ENCODE measurements at regions not wholly inside any gene's neighbourhood (a gene's known extent, or its start where the extent isn't known, plus 50 kb on each side); places are given as distances from the start of the nearest gene placed in this dataset.

- no CpG with 5 or more reads among the region's 14 CpGs for WGBS (ENCODE audit: extremely low coverage, insufficient coverage, insufficient read length)
- Histone ChIP-seq H3K23ac (ENCODE audit: low read length) (no peak overlapping the region), H3K18ac (ENCODE audit: low read length) (no peak overlapping the region), H4K8ac (ENCODE audit: low read depth, low read length) (no peak overlapping the region), H3K27ac (ENCODE audit: low read depth, low read length) (no peak overlapping the region), H2BK5ac (ENCODE audit: low read depth, low read length, poor library complexity) (no peak overlapping the region), H3K14ac (ENCODE audit: low read length) (no peak overlapping the region), H3K4me3 (ENCODE audit: low read depth, low read length) (no peak overlapping the region), H3K9ac (ENCODE audit: low read length) (no peak overlapping the region), H2BK12ac (ENCODE audit: low read length) (no peak overlapping the region), H3K4me1 (ENCODE audit: control insufficient read depth in 1 of 2, insufficient read depth in 2 of 2, low read length in 2 of 2) (no peaks in the 10 kb centered on the region), H3K79me1 (ENCODE audit: low read length) (no peaks in the 10 kb centered on the region), H3K4ac (ENCODE audit: low read depth, low read length) (no peak overlapping the region), H4K91ac (ENCODE audit: low read depth, low read length) (no peak overlapping the region), H2BK120ac (ENCODE audit: insufficient read depth, low read length, poor library complexity) (no peak overlapping the region), H3K4me2 (ENCODE audit: low read length) (no peak overlapping the region), H2AK5ac (ENCODE audit: low read length) (no peak overlapping the region), H3K36me3 (ENCODE audit: control insufficient read depth in 1 of 2, insufficient read depth in 2 of 2, low read length in 2 of 2) (no peaks in the 10 kb centered on the region), H2AFZ (ENCODE audit: insufficient read depth, low read length, poor library complexity) (no peak overlapping the region), H4K12ac (ENCODE audit: low read depth, low read length) (no peak overlapping the region), H3K27me3 (ENCODE audit: insufficient read depth, low read length) (no peaks in the 10 kb centered on the region), H3K79me2 (ENCODE audit: control insufficient read depth, insufficient read depth, low read length, poor library complexity) (no peaks in the 10 kb centered on the region), H3K9me3 (ENCODE audit: insufficient read depth, low read depth, low read length) (peaks cover 2% of the 10 kb centered on the region)
- no peak for DNase-seq
Observed at GRCh38 chr2:888906-889566, 61.6 kb upstream of the SNTG2 start.

GRCh38 chr2:888211-888801 lies 62.3 kb upstream of the SNTG2 start:
- Histone ChIP-seq H3K14ac (ENCODE audit: low read length) (no peak overlapping the region), H3K79me2 (ENCODE audit: control insufficient read depth, insufficient read depth, low read length, poor library complexity) (no peaks in the 10 kb centered on the region), H4K12ac (ENCODE audit: low read depth, low read length) (no peak overlapping the region), H3K4me3 (ENCODE audit: low read depth, low read length) (no peak overlapping the region), H3K23ac (ENCODE audit: low read length) (no peak overlapping the region), H3K4ac (ENCODE audit: low read depth, low read length) (no peak overlapping the region), H3K27ac (ENCODE audit: low read depth, low read length) (no peak overlapping the region), H3K79me1 (ENCODE audit: low read length) (no peaks in the 10 kb centered on the region), H2BK5ac (ENCODE audit: low read depth, low read length, poor library complexity) (no peak overlapping the region), H3K18ac (ENCODE audit: low read length) (no peak overlapping the region), H2BK12ac (ENCODE audit: low read length) (no peak overlapping the region), H2AFZ (ENCODE audit: insufficient read depth, low read length, poor library complexity) (no peak overlapping the region), H3K9me3 (ENCODE audit: insufficient read depth, low read depth, low read length) (peaks cover 2% of the 10 kb centered on the region), H2BK120ac (ENCODE audit: insufficient read depth, low read length, poor library complexity) (no peak overlapping the region), H4K91ac (ENCODE audit: low read depth, low read length) (no peak overlapping the region), H3K9ac (ENCODE audit: low read length) (no peak overlapping the region), H2AK5ac (ENCODE audit: low read length) (no peak overlapping the region), H4K8ac (ENCODE audit: low read depth, low read length) (no peak overlapping the region), H3K4me1 (ENCODE audit: control insufficient read depth in 1 of 2, insufficient read depth in 2 of 2, low read length in 2 of 2) (no peaks in the 10 kb centered on the region), H3K4me2 (ENCODE audit: low read length) (no peak overlapping the region), H3K36me3 (ENCODE audit: control insufficient read depth in 1 of 2, insufficient read depth in 2 of 2, low read length in 2 of 2) (no peaks in the 10 kb centered on the region), H3K27me3 (ENCODE audit: insufficient read depth, low read length) (no peaks in the 10 kb centered on the region)
- no CpG with 5 or more reads among the region's 13 CpGs for WGBS (ENCODE audit: extremely low coverage, insufficient coverage, insufficient read length)
- DNase-seq, result no peak

- Histone ChIP-seq H4K12ac (ENCODE audit: low read depth, low read length) (no peak overlapping the region), H3K4me1 (ENCODE audit: control insufficient read depth in 1 of 2, insufficient read depth in 2 of 2, low read length in 2 of 2) (no peaks in the 10 kb centered on the region), H3K4ac (ENCODE audit: low read depth, low read length) (no peak overlapping the region), H4K91ac (ENCODE audit: low read depth, low read length) (no peak overlapping the region), H3K18ac (ENCODE audit: low read length) (no peak overlapping the region), H3K14ac (ENCODE audit: low read length) (no peak overlapping the region), H3K79me2 (ENCODE audit: control insufficient read depth, insufficient read depth, low read length, poor library complexity) (no peaks in the 10 kb centered on the region), H3K36me3 (ENCODE audit: control insufficient read depth in 1 of 2, insufficient read depth in 2 of 2, low read length in 2 of 2) (no peaks in the 10 kb centered on the region), H3K27ac (ENCODE audit: low read depth, low read length) (no peak overlapping the region), H3K79me1 (ENCODE audit: low read length) (no peaks in the 10 kb centered on the region), H3K4me2 (ENCODE audit: low read length) (no peak overlapping the region), H3K9ac (ENCODE audit: low read length) (no peak overlapping the region), H3K23ac (ENCODE audit: low read length) (no peak overlapping the region), H2AK5ac (ENCODE audit: low read length) (no peak overlapping the region), H2AFZ (ENCODE audit: insufficient read depth, low read length, poor library complexity) (no peak overlapping the region), H3K9me3 (ENCODE audit: insufficient read depth, low read depth, low read length) (no peaks in the 10 kb centered on the region), H2BK12ac (ENCODE audit: low read length) (no peak overlapping the region), H3K4me3 (ENCODE audit: low read depth, low read length) (no peak overlapping the region), H2BK5ac (ENCODE audit: low read depth, low read length, poor library complexity) (no peak overlapping the region), H3K27me3 (ENCODE audit: insufficient read depth, low read length) (no peaks in the 10 kb centered on the region), H2BK120ac (ENCODE audit: insufficient read depth, low read length, poor library complexity) (no peak overlapping the region), H4K8ac (ENCODE audit: low read depth, low read length) (no peak overlapping the region)
- no CpG with 5 or more reads among the region's 6 CpGs for WGBS (ENCODE audit: extremely low coverage, insufficient coverage, insufficient read length)
- DNase-seq, result peak in 1 of 2 donors; percentile 3
Observed at GRCh38 chr2:887639-888038, 63.0 kb upstream of the SNTG2 start.

GRCh38 chr2:886072-887022 lies 64.3 kb upstream of the SNTG2 start:
- Histone ChIP-seq H4K91ac (ENCODE audit: low read depth, low read length) (no peak overlapping the region), H2AFZ (ENCODE audit: insufficient read depth, low read length, poor library complexity) (no peak overlapping the region), H2BK12ac (ENCODE audit: low read length) (no peak overlapping the region), H3K4me1 (ENCODE audit: control insufficient read depth in 1 of 2, insufficient read depth in 2 of 2, low read length in 2 of 2) (no peaks in the 10 kb centered on the region), H3K18ac (ENCODE audit: low read length) (no peak overlapping the region), H3K4ac (ENCODE audit: low read depth, low read length) (no peak overlapping the region), H3K9me3 (ENCODE audit: insufficient read depth, low read depth, low read length) (no peaks in the 10 kb centered on the region), H4K12ac (ENCODE audit: low read depth, low read length) (no peak overlapping the region), H3K4me2 (ENCODE audit: low read length) (no peak overlapping the region), H3K27me3 (ENCODE audit: insufficient read depth, low read length) (no peaks in the 10 kb centered on the region), H3K9ac (ENCODE audit: low read length) (no peak overlapping the region), H4K8ac (ENCODE audit: low read depth, low read length) (no peak overlapping the region), H3K79me1 (ENCODE audit: low read length) (no peaks in the 10 kb centered on the region), H3K36me3 (ENCODE audit: control insufficient read depth in 1 of 2, insufficient read depth in 2 of 2, low read length in 2 of 2) (no peaks in the 10 kb centered on the region), H2BK5ac (ENCODE audit: low read depth, low read length, poor library complexity) (no peak overlapping the region), H2BK120ac (ENCODE audit: insufficient read depth, low read length, poor library complexity) (no peak overlapping the region), H3K23ac (ENCODE audit: low read length) (no peak overlapping the region), H2AK5ac (ENCODE audit: low read length) (no peak overlapping the region), H3K27ac (ENCODE audit: low read depth, low read length) (no peak overlapping the region), H3K4me3 (ENCODE audit: low read depth, low read length) (no peak overlapping the region), H3K79me2 (ENCODE audit: control insufficient read depth, insufficient read depth, low read length, poor library complexity) (no peaks in the 10 kb centered on the region), H3K14ac (ENCODE audit: low read length) (no peak overlapping the region)
- WGBS (ENCODE audit: extremely low coverage, insufficient coverage, insufficient read length), result no CpG with 5 or more reads among the region's 34 CpGs
- DNase-seq, result no peak

Measured in trophoblast cell (in vitro differentiated cells and primary cell).